Germinal center (tissue), 1 donor: ENCODE measurements at regions not wholly inside any gene's neighbourhood (a gene's known extent, or its start where the extent isn't known, plus 50 kb on each side); places are given as distances from the start of the nearest gene placed in this dataset.

Experiments
- DNase-seq: peaks from one replicate; pipeline ENCODE4 v3.0.0; 2012; ENCODE audit warnings: mixed read lengths, low spot score

DNA sequence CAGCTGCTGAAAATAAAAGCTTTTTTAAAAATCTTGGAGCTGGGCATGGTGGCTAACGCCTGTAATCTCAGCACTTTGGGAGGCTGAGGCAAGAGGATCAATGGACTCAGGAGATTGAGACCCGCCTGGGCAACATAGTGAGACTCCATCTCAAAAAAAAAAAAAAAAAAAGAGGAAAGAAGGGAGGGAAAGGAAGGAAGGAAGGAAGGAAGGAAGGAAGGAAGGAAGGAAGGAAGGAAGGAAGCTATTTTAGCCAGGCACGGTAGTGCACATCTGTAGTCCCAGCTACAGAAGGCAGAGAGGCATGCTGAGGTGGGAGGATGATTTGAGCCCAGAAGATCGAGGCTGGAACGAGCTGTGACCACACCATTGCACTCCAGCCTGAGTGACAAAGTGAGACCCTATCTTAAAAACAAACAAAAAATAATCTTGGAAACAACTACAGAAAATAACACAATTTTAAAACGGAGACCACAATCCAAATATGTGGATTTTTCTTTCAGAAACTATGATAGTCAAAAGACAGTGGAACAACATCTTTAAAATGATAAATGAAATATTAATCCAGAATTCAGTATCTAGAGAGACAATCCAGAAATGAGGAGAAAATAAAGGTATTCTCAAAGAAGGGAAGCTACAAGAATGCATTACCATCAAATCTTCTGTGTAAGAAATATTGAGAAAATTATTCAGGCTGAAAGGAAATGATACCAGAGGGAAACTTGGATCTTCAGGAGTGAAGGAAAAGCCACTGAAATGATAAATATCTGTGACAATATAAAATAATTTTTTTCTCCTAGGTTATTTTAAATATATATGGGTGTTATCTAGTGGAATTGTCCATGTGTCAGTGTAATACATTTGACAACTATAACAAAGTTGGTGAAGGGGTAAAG lies 182.0 kb downstream of the GPX5 start:
- DNase-seq = no peak

DNA sequence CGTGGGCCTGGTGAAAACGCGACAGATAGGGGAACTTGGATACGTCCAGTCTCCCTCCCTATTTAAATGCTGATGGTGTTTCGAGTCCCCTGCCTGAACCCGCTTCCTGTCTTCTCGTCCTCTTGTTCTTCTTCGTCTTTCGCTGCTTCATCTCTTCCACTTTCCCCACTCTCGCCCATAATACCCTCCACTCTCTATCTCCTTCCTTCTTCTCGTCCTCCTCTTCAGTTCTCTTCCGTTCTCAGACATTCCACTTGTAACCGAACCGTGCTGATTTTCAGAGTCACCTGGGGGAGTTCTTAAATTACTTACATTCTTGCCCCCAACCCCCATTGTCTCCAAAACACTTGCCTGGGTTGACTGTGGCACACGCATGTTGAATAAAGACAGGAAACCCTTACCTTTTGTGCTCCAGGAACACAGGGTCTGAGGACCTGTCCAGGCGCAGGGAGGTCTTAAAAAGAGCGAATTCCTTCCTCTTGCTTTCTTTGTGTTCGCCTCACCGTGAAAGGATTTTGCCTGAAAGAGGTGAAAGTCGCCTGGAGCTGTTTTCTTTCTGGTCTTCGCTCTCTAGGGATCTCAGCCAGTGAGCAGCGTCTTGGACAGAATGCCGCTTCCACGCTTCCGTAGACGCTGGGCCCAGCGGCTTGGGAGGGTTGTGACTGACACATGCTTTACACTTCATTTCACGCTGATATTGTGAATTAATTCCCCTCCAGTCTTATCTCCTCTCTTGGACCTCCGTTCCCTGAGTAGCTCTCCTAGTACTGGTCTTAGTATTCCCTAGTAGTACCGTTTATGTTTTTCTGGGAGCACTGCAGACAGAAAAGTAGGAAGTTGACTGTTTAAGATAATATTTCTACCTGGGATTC lies 184.0 kb downstream of the GPX5 start:
- DNase-seq = no peak

DNA sequence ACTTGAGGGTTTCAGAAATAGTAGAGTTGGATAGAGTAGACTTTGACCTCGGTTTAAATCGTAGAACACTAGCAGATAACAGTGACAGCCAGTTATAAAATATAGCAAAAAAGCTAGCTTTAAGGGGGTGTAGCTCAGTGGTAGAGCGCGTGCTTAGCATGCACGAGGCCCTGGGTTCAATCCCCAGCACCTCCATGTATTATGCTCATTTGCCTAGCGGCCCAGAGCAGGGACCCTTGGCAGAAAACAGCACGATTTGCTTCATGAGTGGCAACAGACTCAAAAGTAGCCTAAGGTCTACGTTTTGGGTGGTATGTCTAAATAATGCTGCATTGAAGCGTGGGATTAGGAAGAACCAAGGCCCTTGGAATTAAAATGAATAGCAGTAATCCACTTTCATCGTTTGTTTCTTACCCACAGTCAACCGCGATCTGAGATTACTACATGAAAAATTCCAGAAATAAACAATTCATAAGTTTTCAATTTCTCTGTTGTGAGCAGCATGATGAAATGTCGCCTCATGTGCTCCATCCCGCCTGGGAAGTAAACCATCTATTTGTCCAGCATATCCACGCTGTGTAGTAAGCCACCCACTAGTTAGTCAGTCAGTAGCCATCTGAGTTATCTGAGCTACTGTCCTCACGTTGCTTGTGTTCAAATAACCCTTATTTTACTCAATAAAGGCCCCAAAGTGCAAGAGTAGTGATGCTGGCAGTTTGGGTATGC lies 184.9 kb downstream of the GPX5 start:
- DNase-seq = no peak

DNA sequence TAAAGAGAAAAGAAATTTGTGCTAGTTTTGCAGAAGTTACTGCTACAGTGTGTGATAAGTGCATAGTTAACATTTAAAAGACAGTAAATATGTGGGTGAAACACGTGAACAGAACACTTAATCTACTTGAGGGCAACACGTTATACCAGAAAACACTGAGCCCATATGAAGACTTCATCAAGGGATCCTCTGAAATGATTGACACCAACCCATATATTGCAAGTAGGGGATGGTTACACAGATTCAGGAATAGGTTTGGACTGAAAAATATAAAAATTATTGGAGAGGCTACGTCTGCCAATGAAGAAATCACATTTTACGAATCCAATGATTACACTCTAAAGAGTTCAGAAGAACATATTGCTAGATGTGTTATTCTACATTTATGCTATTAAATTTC lies 185.6 kb downstream of the GPX5 start:
- no peak for DNase-seq

DNA sequence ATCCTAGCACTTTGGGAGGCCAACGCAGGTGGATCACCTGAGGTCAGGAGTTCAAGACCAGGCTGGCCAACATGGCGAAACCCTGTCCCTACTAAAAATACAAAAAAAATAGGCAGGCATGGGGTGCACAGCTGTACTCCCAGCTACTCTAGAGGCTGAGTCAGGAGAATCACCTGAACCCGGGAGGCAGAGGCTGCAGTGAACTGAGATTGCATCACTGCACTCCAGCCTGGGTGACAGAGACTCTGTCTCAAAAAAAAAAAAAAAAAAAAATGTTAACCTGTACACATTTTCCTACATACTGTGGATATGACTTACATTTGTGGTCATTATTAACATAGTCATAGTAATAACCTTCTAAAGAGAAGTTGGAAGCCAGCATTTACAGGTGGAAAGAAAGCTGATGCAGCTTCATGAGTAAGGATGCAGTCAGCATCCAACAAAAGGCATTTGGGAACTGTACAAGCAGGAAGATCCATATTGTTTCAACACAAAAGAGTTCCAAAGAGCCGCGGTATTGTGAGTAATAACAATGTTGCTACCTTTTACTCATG lies 186.2 kb downstream of the GPX5 start:
- no peak for DNase-seq

DNA sequence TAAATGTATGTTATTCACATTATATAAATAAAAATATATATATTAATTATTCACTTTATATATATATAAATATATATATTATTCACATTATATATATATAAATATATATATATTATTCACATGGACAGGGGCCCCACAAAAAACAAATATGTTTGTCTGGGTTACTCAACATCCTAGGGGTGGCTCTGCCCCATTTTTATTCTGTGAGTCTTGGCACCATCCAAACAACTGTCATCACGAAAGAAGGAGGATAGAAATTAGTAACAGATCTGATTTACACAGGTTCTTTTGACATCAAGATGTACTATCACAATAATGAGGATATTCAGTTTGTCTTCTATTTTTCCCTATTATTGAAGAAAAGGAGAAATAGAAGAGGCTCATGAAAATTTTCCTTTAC lies 187.3 kb downstream of the GPX5 start:
- DNase-seq = no peak

DNA sequence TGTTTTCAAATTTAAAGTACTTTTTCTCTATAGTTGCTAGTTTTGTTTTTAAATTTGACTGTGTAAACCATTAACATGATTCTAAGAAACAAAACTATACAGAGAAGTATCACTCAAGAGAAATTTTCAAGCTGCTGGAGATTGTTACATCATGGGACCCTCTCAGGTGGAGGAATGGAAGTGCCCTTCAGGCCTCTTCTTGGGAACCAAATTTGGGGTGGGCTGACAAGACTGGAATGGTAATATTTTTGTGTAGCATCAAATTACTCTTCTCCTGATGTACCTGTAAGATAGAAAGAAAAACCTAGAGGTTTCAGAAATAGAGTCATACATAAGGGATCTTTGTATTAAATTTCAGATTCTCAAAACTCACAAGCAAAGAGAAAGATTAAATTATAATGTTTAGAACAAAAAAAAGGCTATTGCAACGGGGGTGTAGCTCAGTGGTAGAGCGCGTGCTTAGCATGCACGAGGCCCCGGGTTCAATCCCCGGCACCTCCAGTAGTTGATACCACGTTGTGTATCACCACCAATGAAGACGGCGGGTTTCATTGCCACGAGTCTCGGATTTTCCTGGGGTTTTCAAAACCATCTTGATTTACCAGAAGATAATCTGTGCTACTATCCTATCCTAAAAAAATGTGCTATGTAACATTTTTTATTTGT lies 193.7 kb downstream of the GPX5 start:
- no peak for DNase-seq

DNA sequence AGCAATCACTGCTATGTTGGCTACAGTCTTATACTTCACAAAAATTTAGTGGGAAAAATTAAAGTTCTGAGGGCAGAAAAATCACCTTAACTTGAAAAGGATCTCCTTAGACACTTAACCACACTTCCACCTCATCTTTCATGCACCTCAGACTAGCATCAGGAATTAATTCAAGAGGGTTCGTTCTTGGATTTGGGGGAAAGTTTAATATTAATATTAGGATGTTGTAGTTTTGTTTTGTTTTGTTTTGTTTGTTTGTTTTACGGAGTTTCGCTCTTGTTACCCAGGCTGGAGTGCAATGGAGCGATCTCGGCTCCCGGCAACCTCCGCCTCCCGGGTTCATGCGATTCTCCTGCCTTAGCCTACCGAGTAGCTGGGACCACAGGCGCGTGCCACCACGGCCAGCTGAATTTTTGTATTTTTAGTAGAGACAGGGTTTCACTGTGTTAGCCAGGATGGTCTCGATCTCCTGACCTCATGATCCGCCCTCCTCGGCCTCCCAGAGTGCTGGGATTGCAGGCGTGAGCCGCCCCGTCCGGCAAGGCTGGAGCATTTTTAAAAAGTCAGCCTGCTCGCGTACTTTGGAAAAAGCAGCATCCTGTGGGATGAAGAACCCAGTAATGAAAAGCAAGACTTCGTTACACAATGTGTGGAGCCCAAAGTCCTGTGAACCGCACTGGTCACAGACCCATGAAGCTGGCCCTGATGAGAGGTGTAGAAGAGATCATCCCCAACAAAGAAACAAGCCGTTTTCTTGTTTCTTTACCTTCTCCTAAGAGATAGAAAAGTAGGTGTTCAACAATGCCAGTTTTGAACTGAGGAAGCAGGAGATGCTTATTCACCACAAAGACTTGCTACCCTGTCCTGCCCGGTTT lies 194.9 kb downstream of the GPX5 start:
- no peak for DNase-seq

DNA sequence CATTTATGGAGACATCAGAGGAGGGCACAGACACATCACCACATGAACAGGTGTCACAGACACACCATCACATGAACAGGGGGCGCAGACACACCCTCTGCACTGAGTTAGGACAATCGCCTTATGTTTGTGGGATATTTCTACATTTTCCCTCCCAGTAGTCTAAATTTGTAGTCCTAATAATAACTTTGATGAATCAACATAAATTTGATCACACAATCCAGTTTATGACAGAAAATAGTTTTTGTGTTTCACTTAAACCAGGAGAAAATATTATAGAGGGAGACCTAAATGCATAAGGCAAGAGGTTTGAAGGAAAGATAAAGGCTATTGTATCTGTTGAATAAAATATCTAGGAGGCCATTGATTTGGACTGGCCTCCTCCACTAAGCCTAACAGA lies 195.7 kb downstream of the GPX5 start:
- DNase-seq = no peak

DNA sequence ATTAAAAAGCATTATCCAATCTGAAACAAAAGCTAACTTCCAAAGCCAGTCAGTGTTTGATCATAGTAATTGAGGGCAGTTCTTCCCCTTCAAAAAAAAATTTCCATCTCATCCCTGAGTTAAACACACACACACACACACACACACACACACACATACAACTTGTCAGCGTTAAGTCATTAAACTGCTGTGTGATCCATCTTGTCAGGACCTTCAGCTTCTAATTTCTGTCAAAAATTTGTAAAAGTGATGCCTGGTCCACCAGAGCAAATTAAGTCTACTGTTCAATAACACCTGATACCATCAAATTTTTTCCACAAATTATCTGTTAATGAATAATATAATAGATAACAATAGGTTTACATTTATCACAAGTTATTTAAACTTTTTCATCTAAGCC lies 198.7 kb downstream of the GPX5 start:
- DNase-seq = no peak

DNA sequence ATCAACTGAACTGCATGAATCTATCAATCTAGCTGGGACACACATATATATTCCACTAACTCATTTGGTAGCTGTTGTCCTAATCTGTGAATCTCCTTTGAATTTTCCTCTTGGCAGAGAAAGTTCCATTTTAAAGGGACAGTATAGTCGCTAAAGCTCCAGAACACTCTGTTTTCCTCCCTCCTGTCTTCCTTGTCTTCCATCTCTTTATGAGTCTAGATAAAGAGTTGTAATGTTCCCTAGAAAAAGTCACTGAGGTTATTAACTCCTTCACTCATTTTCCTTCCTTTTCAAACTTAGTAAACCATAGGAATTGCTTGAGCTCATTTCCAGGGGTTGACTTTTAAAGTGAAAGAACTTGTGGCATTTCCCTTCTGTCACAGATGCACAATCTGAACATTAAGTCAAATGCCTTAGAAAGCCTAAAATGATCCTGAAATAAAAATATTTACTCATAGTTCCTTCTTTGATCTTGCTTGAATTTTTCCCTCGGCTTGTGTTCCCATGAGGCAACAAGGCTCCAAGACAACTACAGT lies 198.4 kb downstream of the TRIM27 start:
- no peak for DNase-seq

DNA sequence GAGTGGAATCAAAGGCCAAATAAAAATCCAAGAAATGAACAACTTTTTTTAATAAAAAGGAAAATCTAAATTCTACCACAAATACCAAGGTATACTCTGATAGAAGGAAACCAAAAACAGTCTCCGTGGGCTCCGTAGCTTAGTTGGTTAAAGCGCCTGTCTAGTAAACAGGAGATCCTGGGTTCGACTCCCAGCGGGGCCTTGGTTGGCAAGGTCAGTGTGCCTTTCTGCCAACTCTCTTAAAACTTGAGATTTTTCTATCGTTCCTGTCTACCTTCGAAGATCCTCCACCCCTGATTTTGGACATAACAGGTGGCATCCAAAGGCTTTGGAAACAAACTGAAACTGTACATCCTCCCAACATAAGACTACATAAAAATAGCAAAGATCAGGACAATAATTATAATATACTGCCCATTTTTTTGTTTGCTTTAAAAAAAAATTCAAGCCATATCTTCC lies 197.9 kb downstream of the TRIM27 start:
- DNase-seq = no peak

DNA sequence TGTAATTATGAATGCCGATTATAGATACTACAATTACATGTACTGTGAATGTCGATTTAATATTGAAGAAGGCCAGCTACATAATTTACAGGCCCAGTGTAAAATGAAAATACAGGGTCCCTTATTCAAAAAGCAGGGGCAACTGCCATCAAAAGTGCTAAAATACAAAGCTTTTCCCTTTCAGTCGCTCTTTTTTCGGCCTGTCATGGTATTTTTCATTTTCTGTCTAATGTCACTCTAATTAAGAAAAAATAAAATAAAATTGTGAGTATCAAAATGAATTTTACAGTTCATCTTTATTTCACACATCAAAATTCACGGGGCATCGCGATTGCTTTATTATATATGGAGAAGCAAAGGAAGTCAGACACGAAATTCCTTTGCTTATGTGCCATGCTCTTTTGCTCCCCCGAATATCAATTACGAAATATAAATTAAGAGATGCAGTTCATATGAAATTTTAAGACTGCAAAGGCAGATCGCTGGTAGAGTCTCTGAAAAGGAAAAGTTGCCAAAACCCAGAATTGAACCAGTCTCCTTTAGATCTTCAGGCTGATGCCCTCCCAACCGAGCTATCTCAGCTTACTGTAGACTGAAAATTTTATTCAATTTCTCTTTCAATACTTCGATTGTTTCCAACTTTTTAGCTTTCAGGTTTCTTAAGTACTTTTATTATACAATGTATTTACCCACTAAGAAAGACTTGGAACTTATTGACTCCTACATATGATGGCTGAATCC lies 197.0 kb downstream of the TRIM27 start:
- no peak for DNase-seq

DNA sequence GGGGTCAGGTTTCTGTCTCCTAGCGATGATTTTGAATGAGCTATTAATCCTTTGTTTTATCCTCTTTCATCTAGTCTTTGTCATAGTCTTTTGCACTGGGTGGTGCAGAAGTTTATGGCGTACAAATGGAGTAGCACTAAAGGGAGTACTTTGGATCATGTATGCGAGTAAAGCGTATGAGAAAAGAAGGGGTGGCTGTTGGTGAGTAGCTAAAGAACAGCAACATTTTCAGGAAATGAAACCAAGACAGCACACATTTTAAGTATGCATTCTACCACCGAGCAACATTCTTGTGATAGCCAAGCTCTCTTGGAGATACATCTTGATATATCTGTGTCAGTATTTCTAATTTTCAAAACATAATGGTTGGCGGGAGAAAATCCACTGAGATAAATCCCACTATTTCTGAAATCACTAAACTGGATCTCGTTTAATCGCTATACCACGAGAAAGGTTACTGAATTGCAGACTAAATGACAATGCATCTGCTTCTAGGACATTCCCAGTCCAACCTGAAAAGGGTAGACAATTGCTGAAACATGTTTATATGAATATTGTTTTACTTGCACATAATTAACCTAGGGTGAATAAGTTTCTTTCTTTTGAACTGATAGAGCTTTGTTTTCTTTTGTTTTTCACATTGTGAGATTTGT lies 196.1 kb downstream of the TRIM27 start:
- no peak for DNase-seq

DNA sequence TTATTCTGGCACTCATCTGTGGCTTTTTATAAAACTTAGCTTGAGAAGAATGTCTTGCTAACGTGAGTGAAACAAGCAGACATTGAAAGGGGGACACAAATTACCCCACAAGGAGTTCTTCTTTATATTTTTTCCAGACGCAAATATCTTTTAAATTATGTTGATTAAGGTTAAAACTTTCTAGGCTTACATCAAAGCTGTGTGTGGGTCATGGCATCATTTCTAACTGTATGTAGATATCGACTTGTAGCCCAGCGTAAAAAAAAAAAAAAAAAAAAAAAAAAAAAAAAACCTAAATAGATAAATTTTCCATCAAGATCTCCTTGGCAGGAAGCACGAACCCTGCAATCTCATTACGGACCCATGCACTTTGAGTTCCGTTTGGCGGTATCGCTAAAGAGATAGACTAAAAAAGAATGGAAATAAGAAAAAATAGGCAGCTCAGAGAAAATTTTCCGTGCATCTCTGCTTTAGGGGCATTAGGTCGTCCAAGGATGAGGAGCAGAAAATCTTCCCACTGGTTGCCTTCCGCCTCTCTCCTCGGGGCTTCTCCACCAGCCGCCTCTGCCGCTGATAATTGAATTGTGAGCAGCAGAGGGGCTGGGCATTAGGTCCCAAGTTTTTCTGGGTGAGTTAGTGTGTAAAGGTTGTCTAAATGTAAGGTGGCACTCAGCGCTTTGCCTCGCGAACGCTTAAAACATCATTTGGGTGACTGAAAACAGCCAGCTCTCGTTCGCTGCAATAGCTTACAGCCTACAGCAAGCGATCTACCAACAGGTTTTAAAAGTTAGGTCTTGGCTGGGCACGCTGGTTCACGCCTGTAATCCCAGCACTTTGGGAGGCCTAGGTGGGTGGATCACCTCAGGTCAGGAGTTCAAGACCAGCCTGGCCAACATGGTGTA lies 194.0 kb downstream of the TRIM27 start:
- no peak for DNase-seq

DNA sequence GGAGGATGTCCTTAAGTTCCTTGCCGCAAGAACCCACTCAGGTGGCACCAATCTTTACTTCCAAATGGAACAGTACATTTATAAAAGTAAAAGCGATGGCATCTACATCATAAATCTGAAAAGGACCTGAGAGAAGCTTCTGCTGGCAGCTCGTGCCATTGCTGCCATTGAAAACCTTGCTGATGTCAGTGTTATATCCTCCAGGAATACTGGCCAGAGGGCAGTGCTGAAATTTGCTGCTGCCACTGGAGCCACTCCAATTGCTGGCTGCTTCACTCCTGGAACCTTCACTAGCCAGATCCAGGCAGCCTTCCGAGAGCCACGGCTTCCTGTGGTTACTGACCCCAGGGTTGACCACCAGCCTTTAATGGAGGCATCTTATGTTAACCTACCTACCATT lies 191.7 kb downstream of the TRIM27 start:
- DNase-seq = no peak

DNA sequence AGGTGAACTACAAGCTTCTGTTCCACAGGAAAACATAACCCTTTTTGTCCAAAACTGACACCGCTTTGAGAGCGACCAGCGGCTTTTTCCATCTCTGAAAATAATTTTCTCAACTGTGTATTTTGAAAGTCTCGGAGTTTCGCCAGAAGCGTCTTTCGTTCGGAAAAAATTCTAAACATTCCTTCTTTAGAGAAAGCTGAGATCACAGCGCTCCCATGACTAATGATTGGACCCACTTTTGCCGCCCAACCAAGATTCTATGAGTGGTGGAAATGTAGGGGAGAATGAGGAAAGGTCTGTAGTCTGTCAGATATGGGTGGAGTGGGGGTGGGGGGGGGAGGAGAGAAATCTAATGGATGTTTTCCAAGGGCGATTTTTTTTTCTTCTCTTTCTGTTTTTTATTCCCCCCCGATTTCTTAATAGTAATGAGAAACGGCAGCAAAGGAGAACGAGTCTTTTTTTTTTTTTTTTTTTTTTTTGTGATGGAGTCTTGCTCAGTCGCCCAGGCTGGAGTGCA lies 189.3 kb downstream of the TRIM27 start:
- DNase-seq = no peak

DNA sequence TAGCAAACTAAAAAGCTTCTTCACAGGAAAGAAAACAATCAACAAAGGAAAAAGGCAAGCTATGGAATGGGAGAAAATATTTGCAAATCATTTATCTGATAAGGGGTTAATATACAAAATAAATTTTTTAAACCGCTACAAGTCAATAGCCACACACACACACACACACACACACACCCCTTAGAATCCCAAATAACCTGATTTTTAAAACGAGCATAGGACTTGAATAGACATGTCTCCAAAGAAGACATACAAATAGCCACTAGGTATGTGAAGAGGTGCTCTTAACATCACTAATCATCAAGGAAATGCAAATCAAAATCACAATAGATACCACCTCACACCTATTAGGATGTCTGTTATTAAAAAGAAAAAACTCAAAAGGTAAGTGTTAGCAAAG lies 187.7 kb downstream of the TRIM27 start:
- DNase-seq = no peak
